Liver (tissue), 3 donors: ENCODE measurements at regions not wholly inside any gene's neighbourhood (a gene's known extent, or its start where the extent isn't known, plus 50 kb on each side); places are given as distances from the start of the nearest gene placed in this dataset.

Experiments used
- ATF3 ChIP-seq: IDR thresholded peaks from 2 replicates; pipeline ENCODE4 v1.6.1; 2016; ENCODE audit warnings: antibody characterized with exemption
- CTCF ChIP-seq: fragments of 150-350 bp; IDR thresholded peaks from 2 replicates; pipeline ENCODE4 v1.5.1; 2017; ENCODE audit warnings: improper control_type of control experiment, low read depth, low read length; ENCODE audit not compliant: missing input control
- EGR1 ChIP-seq, 2 donors: IDR thresholded peaks; 2 replicates each; pipeline ENCODE4 v1.6.1; 2016 to 2018; ENCODE audit warnings: antibody characterized with exemption in 2 of 2, low read depth in 2 of 2
- FOXA1 ChIP-seq: IDR thresholded peaks from 2 replicates; pipeline ENCODE4 v1.6.1; 2016; ENCODE audit warnings: antibody characterized with exemption
- GABPA ChIP-seq, 2 donors: IDR thresholded peaks in 1 of 2; conservative IDR thresholded peaks in 1 of 2; 2 replicates each; pipeline ENCODE4 v1.6.1; 2016; ENCODE audit warnings: antibody characterized with exemption in 2 of 2, mild to moderate bottlenecking in 1 of 2, moderate library complexity in 1 of 2
- MAX ChIP-seq: IDR thresholded peaks from 2 replicates; pipeline ENCODE4 v1.6.1; 2016; ENCODE audit warnings: antibody characterized with exemption
- NR2F2 ChIP-seq: IDR thresholded peaks from 2 replicates; pipeline ENCODE4 v1.6.1; 2016; ENCODE audit warnings: antibody characterized with exemption
- RAD21 ChIP-seq, 2 donors: IDR thresholded peaks; 2 replicates each; pipeline ENCODE4 v1.6.1; 2016; ENCODE audit warnings: antibody characterized with exemption in 2 of 2, mild to moderate bottlenecking in 2 of 2
- REST ChIP-seq: IDR thresholded peaks from 2 replicates; pipeline ENCODE4 v1.6.1; 2016; ENCODE audit warnings: antibody characterized with exemption, mild to moderate bottlenecking
- RXRA ChIP-seq, 2 donors: IDR thresholded peaks; 2 replicates each; pipeline ENCODE4 v1.6.1; 2017 to 2018; ENCODE audit warnings: antibody characterized with exemption in 2 of 2, mild to moderate bottlenecking in 1 of 2
- SP1 ChIP-seq: IDR thresholded peaks from 2 replicates; pipeline ENCODE4 v1.6.1; 2018; ENCODE audit warnings: antibody characterized with exemption, mild to moderate bottlenecking
- TAF1 ChIP-seq: conservative IDR thresholded peaks from 2 replicates; pipeline ENCODE4 v1.6.1; 2016; ENCODE audit warnings: antibody characterized with exemption, mild to moderate bottlenecking
- YY1 ChIP-seq: IDR thresholded peaks from 2 replicates; pipeline ENCODE4 v1.6.1; 2016; ENCODE audit warnings: antibody characterized with exemption, mild to moderate bottlenecking
- donor health status: healthy.
- donor health status: healthy.

- TF ChIP-seq MAX (no peak), ATF3 (no peak), CTCF (no peak), EGR1 (IDR thresholded peaks at IDR 0.05; ENCODE audit: low read depth in 2 of 2) (no peak), RAD21 (IDR thresholded peaks at IDR 0.05) (no peak), RXRA (IDR thresholded peaks at IDR 0.05) (no peak), REST (no peak), GABPA (IDR thresholded peaks at IDR 0.05 in 1 of 2, conservative IDR thresholded peaks at IDR 0.05 in 1 of 2) (no peak), SP1 (no peak), NR2F2 (no peak), FOXA1 (no peak), YY1 (no peak), TAF1 (no peak)
Observed at GRCh38 chr2:180872255-180872654, 108.2 kb upstream of the UBE2E3 start.
